ENCODE measurements at regions not wholly inside any gene's neighbourhood (a gene's known extent, or its start where the extent isn't known, plus 50 kb on each side); places are given as distances from the start of the nearest gene placed in this dataset.

DNA sequence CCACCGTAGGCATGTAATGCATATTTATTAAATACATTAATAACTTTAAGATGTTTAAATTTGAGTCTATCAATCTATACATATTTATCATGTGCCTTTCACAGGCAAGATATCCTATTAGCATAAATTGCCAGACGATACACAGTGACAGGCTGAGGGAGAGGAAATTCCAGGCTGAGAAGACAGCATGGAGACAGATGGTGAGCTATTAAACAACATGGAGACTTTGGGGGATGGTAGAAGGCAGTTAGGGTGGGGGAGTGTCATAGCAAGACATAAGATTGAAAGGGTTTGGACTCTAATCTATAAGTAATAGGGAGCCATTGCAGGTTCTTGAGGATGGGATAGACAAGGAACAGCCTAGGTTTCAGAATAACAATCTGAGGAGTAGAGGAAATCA lies 138.5 kb downstream of the NXPE2 start:
- Histone ChIP-seq H3K4me3 (ENCODE audit: low read length) (no peak overlapping the region), H3K4me1 (ENCODE audit: control insufficient read depth, low read length) (no peaks in the 10 kb centered on the region), H3K4me2 (ENCODE audit: low read length) (no peak overlapping the region), H3F3A (ENCODE audit: control insufficient read depth, insufficient read depth) (no peaks in the 10 kb centered on the region), H3K36me3 (ENCODE audit: control insufficient read depth, low read length) (no peaks in the 10 kb centered on the region), H3K27me3 (ENCODE audit: control insufficient read depth, low read length) (no peaks in the 10 kb centered on the region), H3K79me2 (ENCODE audit: control insufficient read depth, low read length) (no peaks in the 10 kb centered on the region), H3K9me3 (ENCODE audit: control insufficient read depth, insufficient read depth, low read length) (no peaks in the 10 kb centered on the region), H4K20me1 (ENCODE audit: control insufficient read depth, insufficient read depth, low read depth, low read length) (no peaks in the 10 kb centered on the region), H3K27ac (ENCODE audit: low read depth, low read length) (no peak overlapping the region), H3K9me2 (replicated peaks; ENCODE audit: control insufficient read depth, low read length) (no peaks in the 10 kb centered on the region)
- TF ChIP-seq, protein P1, sequence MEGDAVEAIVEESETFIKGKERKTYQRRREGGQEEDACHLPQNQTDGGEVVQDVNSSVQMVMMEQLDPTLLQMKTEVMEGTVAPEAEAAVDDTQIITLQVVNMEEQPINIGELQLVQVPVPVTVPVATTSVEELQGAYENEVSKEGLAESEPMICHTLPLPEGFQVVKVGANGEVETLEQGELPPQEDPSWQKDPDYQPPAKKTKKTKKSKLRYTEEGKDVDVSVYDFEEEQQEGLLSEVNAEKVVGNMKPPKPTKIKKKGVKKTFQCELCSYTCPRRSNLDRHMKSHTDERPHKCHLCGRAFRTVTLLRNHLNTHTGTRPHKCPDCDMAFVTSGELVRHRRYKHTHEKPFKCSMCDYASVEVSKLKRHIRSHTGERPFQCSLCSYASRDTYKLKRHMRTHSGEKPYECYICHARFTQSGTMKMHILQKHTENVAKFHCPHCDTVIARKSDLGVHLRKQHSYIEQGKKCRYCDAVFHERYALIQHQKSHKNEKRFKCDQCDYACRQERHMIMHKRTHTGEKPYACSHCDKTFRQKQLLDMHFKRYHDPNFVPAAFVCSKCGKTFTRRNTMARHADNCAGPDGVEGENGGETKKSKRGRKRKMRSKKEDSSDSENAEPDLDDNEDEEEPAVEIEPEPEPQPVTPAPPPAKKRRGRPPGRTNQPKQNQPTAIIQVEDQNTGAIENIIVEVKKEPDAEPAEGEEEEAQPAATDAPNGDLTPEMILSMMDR (IDR thresholded peaks at IDR 0.05; ENCODE audit: low read depth, low read length, poor library complexity, severe bottlenecking), result no peak
- TF ChIP-seq EZH2phosphoT487 (IDR thresholded peaks at IDR 0.05; ENCODE audit: borderline replicate concordance, low read length), result no peak

DNA sequence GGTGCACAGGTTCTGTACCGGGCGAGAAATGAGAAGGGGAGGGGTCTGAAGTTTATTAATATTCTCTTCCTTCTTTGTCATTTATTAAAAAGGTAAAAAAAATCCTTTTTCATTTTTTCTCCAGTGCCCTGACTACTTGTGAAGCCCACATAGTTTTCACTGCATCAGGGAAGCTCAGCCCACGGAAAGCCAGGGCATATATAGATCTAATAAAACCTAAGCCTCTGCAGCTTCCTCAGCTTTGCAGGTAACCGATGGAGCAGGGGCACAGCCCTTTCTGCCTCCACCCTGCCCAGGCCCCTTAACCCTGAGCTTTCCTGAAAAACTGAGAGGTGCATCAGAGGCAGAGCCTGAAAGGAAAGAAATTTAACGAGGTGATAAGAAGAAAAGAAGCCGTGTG lies 140.1 kb downstream of the NXPE2 start:
- no peak for TF ChIP-seq EZH2phosphoT487 (IDR thresholded peaks at IDR 0.05; ENCODE audit: borderline replicate concordance, low read length)
- TF ChIP-seq, protein P1 (IDR thresholded peaks at IDR 0.05; ENCODE audit: low read depth, low read length, poor library complexity, severe bottlenecking), result no peak
- Histone ChIP-seq H3F3A (ENCODE audit: control insufficient read depth, insufficient read depth) (no peaks in the 10 kb centered on the region), H3K27me3 (ENCODE audit: control insufficient read depth, low read length) (no peaks in the 10 kb centered on the region), H3K4me1 (ENCODE audit: control insufficient read depth, low read length) (no peaks in the 10 kb centered on the region), H4K20me1 (ENCODE audit: control insufficient read depth, insufficient read depth, low read depth, low read length) (no peaks in the 10 kb centered on the region), H3K4me2 (ENCODE audit: low read length) (no peak overlapping the region), H3K9me2 (replicated peaks; ENCODE audit: control insufficient read depth, low read length) (no peaks in the 10 kb centered on the region), H3K27ac (ENCODE audit: low read depth, low read length) (no peak overlapping the region), H3K36me3 (ENCODE audit: control insufficient read depth, low read length) (no peaks in the 10 kb centered on the region), H3K79me2 (ENCODE audit: control insufficient read depth, low read length) (no peaks in the 10 kb centered on the region), H3K4me3 (ENCODE audit: low read length) (no peak overlapping the region), H3K9me3 (ENCODE audit: control insufficient read depth, insufficient read depth, low read length) (no peaks in the 10 kb centered on the region)

DNA sequence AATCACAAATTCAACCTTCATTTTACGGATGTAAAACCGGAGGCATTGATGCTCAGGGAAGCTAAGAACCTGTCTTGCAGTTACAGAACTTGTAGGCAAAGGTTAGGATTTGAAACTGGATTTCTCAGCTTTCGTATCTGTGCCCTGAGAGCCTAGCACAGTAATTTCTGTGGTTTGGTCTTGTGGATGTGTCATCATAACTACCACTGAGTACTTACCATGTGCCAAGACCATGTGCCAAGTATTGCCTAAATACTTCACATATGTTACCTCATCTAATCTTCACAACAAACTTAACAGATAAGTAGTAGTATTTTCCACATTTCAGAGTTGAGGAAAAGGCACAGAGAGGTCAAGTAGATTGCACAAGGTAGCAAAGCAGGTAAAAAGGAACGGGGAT lies 140.7 kb downstream of the NXPE2 start:
- H3K79me2 ChIP-seq (ENCODE audit: control insufficient read depth, low read length), result no peaks in the 10 kb centered on the region
- no peak overlapping the region for H3K27ac ChIP-seq (ENCODE audit: low read depth, low read length)
- no peaks in the 10 kb centered on the region for H3K4me1 ChIP-seq (ENCODE audit: control insufficient read depth, low read length)
- H3K4me3 ChIP-seq (ENCODE audit: low read length), result no peak overlapping the region
- H3F3A ChIP-seq (ENCODE audit: control insufficient read depth, insufficient read depth), result no peaks in the 10 kb centered on the region
- no peaks in the 10 kb centered on the region for H3K36me3 ChIP-seq (ENCODE audit: control insufficient read depth, low read length)
- no peaks in the 10 kb centered on the region for H4K20me1 ChIP-seq (ENCODE audit: control insufficient read depth, insufficient read depth, low read depth, low read length)
- TF ChIP-seq EZH2phosphoT487 (IDR thresholded peaks at IDR 0.05; ENCODE audit: borderline replicate concordance, low read length), result no peak
- no peak overlapping the region for H3K4me2 ChIP-seq (ENCODE audit: low read length)
- H3K27me3 ChIP-seq (ENCODE audit: control insufficient read depth, low read length), result no peaks in the 10 kb centered on the region
- H3K9me2 ChIP-seq (replicated peaks; ENCODE audit: control insufficient read depth, low read length), result no peaks in the 10 kb centered on the region
- no peaks in the 10 kb centered on the region for H3K9me3 ChIP-seq (ENCODE audit: control insufficient read depth, insufficient read depth, low read length)

DNA sequence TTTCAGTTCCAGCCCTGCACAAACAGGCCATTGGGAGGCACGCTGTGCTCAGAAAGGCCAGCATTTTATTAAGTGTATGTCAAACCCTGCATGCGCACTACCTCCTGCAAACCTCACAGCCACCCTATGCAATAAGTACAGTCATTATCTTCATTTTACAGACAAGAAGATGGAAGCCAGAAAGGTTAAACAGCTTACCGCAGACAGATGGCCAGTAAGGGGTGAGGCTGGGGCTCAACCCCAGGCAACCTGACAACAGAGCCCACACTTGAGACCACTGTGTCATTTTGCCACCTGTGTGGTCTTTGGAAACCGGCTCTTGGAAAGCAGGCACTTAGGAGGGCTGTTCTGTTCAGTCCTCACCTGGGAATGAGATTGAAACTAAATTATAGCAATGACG lies 142.3 kb downstream of the NXPE2 start:
- TF ChIP-seq, protein P1 (IDR thresholded peaks at IDR 0.05; ENCODE audit: low read depth, low read length, poor library complexity, severe bottlenecking), result no peak
- TF ChIP-seq EZH2phosphoT487 (IDR thresholded peaks at IDR 0.05; ENCODE audit: borderline replicate concordance, low read length), result no peak
- H3K4me3 ChIP-seq (ENCODE audit: low read length), result no peak overlapping the region
- H3K4me1 ChIP-seq (ENCODE audit: control insufficient read depth, low read length), result no peaks in the 10 kb centered on the region
- no peaks in the 10 kb centered on the region for H3K36me3 ChIP-seq (ENCODE audit: control insufficient read depth, low read length)
- no peaks in the 10 kb centered on the region for H3K9me2 ChIP-seq (replicated peaks; ENCODE audit: control insufficient read depth, low read length)
- no peak overlapping the region for H3K27ac ChIP-seq (ENCODE audit: low read depth, low read length)
- H3K9me3 ChIP-seq (ENCODE audit: control insufficient read depth, insufficient read depth, low read length), result no peaks in the 10 kb centered on the region
- no peaks in the 10 kb centered on the region for H3K27me3 ChIP-seq (ENCODE audit: control insufficient read depth, low read length)
- H3K4me2 ChIP-seq (ENCODE audit: low read length), result no peak overlapping the region
- H3K79me2 ChIP-seq (ENCODE audit: control insufficient read depth, low read length), result no peaks in the 10 kb centered on the region
- no peaks in the 10 kb centered on the region for H3F3A ChIP-seq (ENCODE audit: control insufficient read depth, insufficient read depth)
- no peaks in the 10 kb centered on the region for H4K20me1 ChIP-seq (ENCODE audit: control insufficient read depth, insufficient read depth, low read depth, low read length)
